Nephron progenitor cell (in vitro differentiated cells): ENCODE measurements at regions not wholly inside any gene's neighbourhood (a gene's known extent, or its start where the extent isn't known, plus 50 kb on each side); places are given as distances from the start of the nearest gene placed in this dataset.

Experiments
- DNase-seq: peaks from one replicate; pipeline ENCODE4 v3.0.0; 2021
- H3K27ac Mint-ChIP-seq: 2 replicates; pipeline ENCODE4 v1.8.0; 2021; ENCODE audit warnings: mild to moderate bottlenecking, moderate library complexity, mixed read lengths
- H3K27me3 Mint-ChIP-seq: 2 replicates; pipeline ENCODE4 v1.8.0; 2021; ENCODE audit warnings: mild to moderate bottlenecking, low read depth, mixed read lengths; ENCODE audit not compliant: poor library complexity
- H3K36me3 Mint-ChIP-seq: 2 replicates; pipeline ENCODE4 v1.8.0; 2021; ENCODE audit warnings: low read depth, mixed read lengths
- H3K4me1 Mint-ChIP-seq: 2 replicates; pipeline ENCODE4 v1.8.0; 2021; ENCODE audit warnings: mixed read lengths
- H3K4me3 Mint-ChIP-seq: 2 replicates; pipeline ENCODE4 v1.8.0; 2021; ENCODE audit warnings: mild to moderate bottlenecking, moderate library complexity, mixed read lengths
- H3K9me3 Mint-ChIP-seq: 2 replicates; pipeline ENCODE4 v1.8.0; 2021; ENCODE audit warnings: mild to moderate bottlenecking, moderate library complexity, mixed read lengths
- CTCF ChIP-seq: fragments of 200-600 bp; sonication (generic); IDR thresholded peaks from 2 replicates; pipeline ENCODE4 v1.5.0; 2021; ENCODE audit warnings: antibody characterized with exemption

GRCh38 chr1:14517841-14518180 is 80.7 kb upstream of the KAZN start:
- no peak for TF ChIP-seq CTCF
- DNase-seq = no peak
- peaks cover 14% of the 10 kb centered on the region for H3K27me3 Mint-ChIP-seq
- H3K36me3 Mint-ChIP-seq = no peaks in the 10 kb centered on the region
- H3K4me3 Mint-ChIP-seq = no peak overlapping the region
- no peak overlapping the region for H3K27ac Mint-ChIP-seq
- H3K4me1 Mint-ChIP-seq = peaks cover 47% of the 10 kb centered on the region
- H3K9me3 Mint-ChIP-seq = no peaks in the 10 kb centered on the region

GRCh38 chr1:14519976-14520375 is 78.5 kb upstream of the KAZN start:
- H3K27ac Mint-ChIP-seq = no peak overlapping the region
- peaks cover 49% of the 10 kb centered on the region for H3K4me1 Mint-ChIP-seq
- no peak overlapping the region for H3K4me3 Mint-ChIP-seq
- DNase-seq = no peak
- TF ChIP-seq CTCF = no peak
- no peaks in the 10 kb centered on the region for H3K9me3 Mint-ChIP-seq
- H3K36me3 Mint-ChIP-seq = no peaks in the 10 kb centered on the region
- H3K27me3 Mint-ChIP-seq = peaks cover 17% of the 10 kb centered on the region

- peaks cover 46% of the 10 kb centered on the region for H3K4me1 Mint-ChIP-seq
- no peak for DNase-seq
- H3K27ac Mint-ChIP-seq = peak overlapping the region; percentile 47
- H3K27me3 Mint-ChIP-seq = peaks cover 17% of the 10 kb centered on the region
- H3K9me3 Mint-ChIP-seq = no peaks in the 10 kb centered on the region
- no peak for TF ChIP-seq CTCF
- H3K4me3 Mint-ChIP-seq = no peak overlapping the region
- H3K36me3 Mint-ChIP-seq = no peaks in the 10 kb centered on the region
These were observed 77.8 kb upstream of the KAZN start for GRCh38 chr1:14520514-14521163.

- Mint-ChIP-seq H3K27ac (peak overlapping the region; percentile 52), H3K9me3 (no peaks in the 10 kb centered on the region), H3K4me1 (peaks cover 39% of the 10 kb centered on the region), H3K36me3 (no peaks in the 10 kb centered on the region), H3K4me3 (no peak overlapping the region), H3K27me3 (peaks cover 13% of the 10 kb centered on the region)
- DNase-seq = no peak
- TF ChIP-seq CTCF = no peak
These were observed 76.9 kb upstream of the KAZN start for GRCh38 chr1:14521622-14522021.

- peaks cover 13% of the 10 kb centered on the region for H3K27me3 Mint-ChIP-seq
- no peak for DNase-seq
- peak overlapping the region; percentile 63 for H3K27ac Mint-ChIP-seq
- no peak for TF ChIP-seq CTCF
- H3K4me1 Mint-ChIP-seq = peaks cover 39% of the 10 kb centered on the region
- H3K4me3 Mint-ChIP-seq = no peak overlapping the region
- no peaks in the 10 kb centered on the region for H3K9me3 Mint-ChIP-seq
- no peaks in the 10 kb centered on the region for H3K36me3 Mint-ChIP-seq
These were observed 76.2 kb upstream of the KAZN start for GRCh38 chr1:14522077-14522925.

- H3K27me3 Mint-ChIP-seq = peaks cover 13% of the 10 kb centered on the region
- no peak for DNase-seq
- no peak overlapping the region for H3K4me3 Mint-ChIP-seq
- no peaks in the 10 kb centered on the region for H3K9me3 Mint-ChIP-seq
- peaks cover 39% of the 10 kb centered on the region for H3K4me1 Mint-ChIP-seq
- H3K27ac Mint-ChIP-seq = no peak overlapping the region
- TF ChIP-seq CTCF = no peak
- H3K36me3 Mint-ChIP-seq = no peaks in the 10 kb centered on the region
These were observed 75.6 kb upstream of the KAZN start for GRCh38 chr1:14522926-14523241.
